ENCODE measurements at regions not wholly inside any gene's neighbourhood (a gene's known extent, or its start where the extent isn't known, plus 50 kb on each side); places are given as distances from the start of the nearest gene placed in this dataset.

- TF ChIP-seq CTCF (optimal IDR thresholded peaks at IDR 0.05 in 1 of 3, IDR thresholded peaks at IDR 0.05 in 1 of 3, conservative IDR thresholded peaks at IDR 0.05 in 1 of 3; ENCODE audit: extremely low read depth in 1 of 3, insufficient read depth in 2 of 3, low read length in 3 of 3), result no peak
- no peak for TF ChIP-seq EZH2 (IDR thresholded peaks at IDR 0.05; ENCODE audit: low read length)
These were observed 272.9 kb upstream of the TPM1 start for GRCh38 chr15:62769604-62770003.

Measured in keratinocyte (primary cell).